HEK293 (cell line): ENCODE measurements at regions not wholly inside any gene's neighbourhood (a gene's known extent, or its start where the extent isn't known, plus 50 kb on each side); places are given as distances from the start of the nearest gene placed in this dataset.
A peak's percentile ranks its signal among the peaks of the same experiment; 100 is the strongest.

Experiments used
- CTCF ChIA-PET: fragments of 350-600 bp; formaldehyde crosslinking; extraction: SDS; loops from one replicate; lab custom pipeline; 2021; ENCODE audit warnings: antibody characterized with exemption; lab: Yijun Ruan, JAX
- POLR2A ChIA-PET: fragments of 300-600 bp; formaldehyde crosslinking; extraction: SDS; loops from one replicate; lab custom pipeline; 2020; ENCODE audit warnings: antibody characterized with exemption, inconsistent platforms; lab: Yijun Ruan, JAX
- H3K27ac ChIP-seq: fragments of 200-500 bp; sonication (Bioruptor generic); 2 replicates; pipeline ENCODE4 v1.5.1; 2014; ENCODE audit warnings: low read depth, low read length, control low read depth, inconsistent platforms; ENCODE audit errors: extremely low read depth
- H3K36me3 ChIP-seq, 2 experiments: fragments of 200-500 bp in 1 of 2; sonication (Bioruptor generic) in 1 of 2; 1 replicate in 1 of 2; 2 replicates in 1 of 2; pipeline ENCODE4 v1.5.1; 2014 to 2017; ENCODE audit warnings: inconsistent platforms in 2 of 2, low read length in 2 of 2; ENCODE audit not compliant: control insufficient read depth in 2 of 2, insufficient read depth in 1 of 2
- H3K4me1 ChIP-seq: fragments of 200-500 bp; sonication (Bioruptor generic); 2 replicates; pipeline ENCODE4 v1.5.1; 2014; ENCODE audit warnings: mild to moderate bottlenecking, low read length, inconsistent platforms; ENCODE audit not compliant: control insufficient read depth, insufficient read depth
- H3K4me3 ChIP-seq: 2 replicates; pipeline ENCODE4 v1.5.1; 2011; ENCODE audit warnings: low read depth, mild to moderate bottlenecking, control low read depth, low read length, moderate library complexity
- H3K9me3 ChIP-seq: fragments of 200-500 bp; sonication (Bioruptor generic); 2 replicates; pipeline ENCODE4 v1.5.1; 2014; ENCODE audit warnings: low read depth, low read length, inconsistent platforms; ENCODE audit not compliant: control insufficient read depth, insufficient read depth
- PRDM4 ChIP-seq: fragments of 450-650 bp; formaldehyde crosslinking; IDR thresholded peaks from 2 replicates; pipeline ENCODE4 v1.5.1; 2017; ENCODE audit warnings: missing biosample characterization, missing genetic modification characterization
- REPIN1 ChIP-seq: fragments of 450-650 bp; formaldehyde crosslinking; IDR thresholded peaks from 2 replicates; pipeline ENCODE4 v1.5.1; 2017; ENCODE audit warnings: missing biosample characterization, missing genetic modification characterization, low read depth
- REST ChIP-seq: fragments of 450-650 bp; formaldehyde crosslinking; IDR thresholded peaks from 2 replicates; pipeline ENCODE4 v1.5.1; 2016; ENCODE audit warnings: missing biosample characterization, missing genetic modification characterization
- ZFP69B ChIP-seq: fragments of 450-650 bp; formaldehyde crosslinking; IDR thresholded peaks from 2 replicates; pipeline ENCODE4 v1.5.1; 2016; ENCODE audit warnings: missing biosample characterization, missing genetic modification characterization
- ZNF132 ChIP-seq: fragments of 450-650 bp; formaldehyde crosslinking; IDR thresholded peaks from 2 replicates; pipeline ENCODE4 v1.5.1; 2017; ENCODE audit warnings: missing biosample characterization, missing genetic modification characterization, borderline replicate concordance
- ZNF148 ChIP-seq: fragments of 450-650 bp; formaldehyde crosslinking; IDR thresholded peaks from 2 replicates; pipeline ENCODE4 v1.5.0; 2017; ENCODE audit warnings: missing biosample characterization, missing genetic modification characterization, borderline replicate concordance
- ZNF16 ChIP-seq: fragments of 450-650 bp; formaldehyde crosslinking; IDR thresholded peaks from 2 replicates; pipeline ENCODE4 v1.5.1; 2016; ENCODE audit warnings: low read depth, missing biosample characterization, missing genetic modification characterization
- ZNF174 ChIP-seq: fragments of 450-650 bp; formaldehyde crosslinking; IDR thresholded peaks from 2 replicates; pipeline ENCODE4 v1.5.0; 2017; ENCODE audit warnings: missing biosample characterization, mild to moderate bottlenecking, missing genetic modification characterization
- ZNF18 ChIP-seq: fragments of 450-650 bp; formaldehyde crosslinking; IDR thresholded peaks from 2 replicates; pipeline ENCODE4 v1.5.1; 2016; ENCODE audit warnings: missing biosample characterization, missing genetic modification characterization
- ZNF184 ChIP-seq: fragments of 450-650 bp; IDR thresholded peaks from 2 replicates; pipeline ENCODE4 v1.5.1; 2018; ENCODE audit warnings: missing biosample characterization, mild to moderate bottlenecking, missing genetic modification characterization
- ZNF211 ChIP-seq: fragments of 450-650 bp; formaldehyde crosslinking; IDR thresholded peaks from 2 replicates; pipeline ENCODE4 v1.5.1; 2016; ENCODE audit warnings: low read depth, missing biosample characterization, missing genetic modification characterization
- ZNF239 ChIP-seq: fragments of 450-650 bp; formaldehyde crosslinking; IDR thresholded peaks from 2 replicates; pipeline ENCODE4 v1.5.1; 2016; ENCODE audit warnings: missing biosample characterization, missing genetic modification characterization
- ZNF292 ChIP-seq: fragments of 450-650 bp; formaldehyde crosslinking; IDR thresholded peaks from 2 replicates; pipeline ENCODE4 v1.5.1; 2016; ENCODE audit warnings: low read depth, missing biosample characterization, missing genetic modification characterization, borderline replicate concordance
- ZNF37A ChIP-seq: fragments of 450-650 bp; IDR thresholded peaks from 2 replicates; pipeline ENCODE4 v1.5.1; 2018; ENCODE audit warnings: missing biosample characterization, missing genetic modification characterization
- ZNF621 ChIP-seq: fragments of 450-650 bp; formaldehyde crosslinking; IDR thresholded peaks from 2 replicates; pipeline ENCODE4 v1.5.1; 2017; ENCODE audit warnings: missing biosample characterization, missing genetic modification characterization
- ZNF76 ChIP-seq: fragments of 450-650 bp; formaldehyde crosslinking; IDR thresholded peaks from 2 replicates; pipeline ENCODE4; 2016; ENCODE audit warnings: low read depth, missing biosample characterization, missing genetic modification characterization, borderline replicate concordance
- ZSCAN18 ChIP-seq: fragments of 450-650 bp; formaldehyde crosslinking; IDR thresholded peaks from 2 replicates; pipeline ENCODE4 v1.5.1; 2016; ENCODE audit warnings: missing biosample characterization, missing genetic modification characterization
- ZSCAN23 ChIP-seq: fragments of 450-650 bp; formaldehyde crosslinking; IDR thresholded peaks from 2 replicates; pipeline ENCODE4 v1.5.1; 2016; ENCODE audit warnings: missing biosample characterization, missing genetic modification characterization
- TF ChIP-seq, protein P1 (sequence below): fragments of 450-650 bp; formaldehyde crosslinking; IDR thresholded peaks from 2 replicates; pipeline ENCODE4 v1.5.1; 2016; ENCODE audit warnings: missing biosample characterization, missing genetic modification characterization

DNA sequence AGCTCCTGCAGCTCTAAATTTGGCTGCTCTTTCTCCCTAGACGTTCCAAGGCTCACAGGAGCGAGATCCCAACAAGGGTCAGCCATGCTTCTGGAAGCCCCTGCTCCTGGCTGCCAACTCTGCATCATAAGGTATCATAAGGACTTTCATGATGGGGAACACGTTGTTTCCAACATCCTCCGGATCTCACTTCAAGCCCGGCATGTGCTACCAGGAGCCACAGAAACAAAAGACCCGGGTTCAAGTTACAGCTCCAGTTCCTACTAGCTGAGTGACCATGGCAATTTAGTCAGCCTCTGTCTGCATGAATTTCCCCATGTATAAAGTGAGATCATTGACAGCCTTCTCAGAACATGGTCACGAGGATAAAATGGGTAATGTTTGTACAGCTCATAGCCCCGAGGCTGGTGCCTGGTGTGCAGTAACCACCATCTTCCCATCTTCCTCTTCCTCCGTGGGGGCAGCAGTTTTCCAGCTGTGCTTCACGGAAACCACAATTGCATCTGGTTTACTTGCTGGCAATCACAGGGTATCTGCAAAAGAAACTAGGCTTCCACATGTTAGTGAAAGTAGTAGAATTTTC is 209.0 kb upstream of the ECI2 start (continued):
- TF ChIP-seq PRDM4 (no peak), ZNF18 (tag by site-specific recombination) (0 out of 2 replicates have a peak, but pooled peaks have one; percentile 15), ZNF211 (tag by site-specific recombination) (no peak), ZNF76 (no peak), ZNF239 (tag by site-specific recombination) (no peak), ZSCAN23 (no peak), ZFP69B (peak; percentile 18; the same call in 1 of the 2 replicates), ZNF37A (no peak), REPIN1 (tag by site-specific recombination) (no peak), ZSCAN18 (tag by site-specific recombination) (no peak)

DNA sequence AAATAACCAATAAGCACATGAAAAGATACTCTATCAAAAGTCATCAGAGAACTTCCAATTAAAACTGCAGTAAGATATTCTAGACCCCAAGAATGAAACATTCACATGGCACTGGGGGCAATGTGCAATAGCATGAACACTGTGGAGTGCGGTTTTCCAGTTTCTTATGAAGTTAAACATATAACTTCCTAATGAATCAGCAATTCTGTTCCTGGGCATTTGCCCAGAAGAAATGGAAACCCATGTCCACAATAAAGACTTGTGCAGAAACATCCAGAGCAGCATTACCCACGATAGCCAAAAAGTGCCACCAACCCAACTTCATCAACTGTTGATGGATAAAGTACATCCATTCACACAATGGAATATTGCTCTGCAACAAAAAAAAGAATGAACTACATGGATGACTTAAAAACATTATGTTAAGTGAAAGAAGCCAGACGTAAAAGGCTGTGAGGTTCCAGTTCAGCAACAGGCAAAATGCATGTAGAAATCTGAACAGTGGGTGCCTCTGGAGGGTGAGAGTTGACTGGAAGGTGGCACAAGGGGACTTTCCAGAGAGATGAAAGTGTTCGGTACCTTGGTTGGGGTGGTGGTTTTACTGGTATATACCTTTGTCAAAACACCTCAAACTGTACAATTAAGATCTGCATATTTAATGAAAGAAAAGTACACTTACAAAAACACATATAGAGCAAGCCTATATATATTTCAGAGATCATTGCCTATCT is 207.2 kb upstream of the ECI2 start:
- no peak overlapping the region for H3K27ac ChIP-seq
- POLR2A ChIA-PET, result no interaction called here
- no peaks in the 10 kb centered on the region for H3K9me3 ChIP-seq

More for the DNA sequence above, 207.2 kb upstream of the ECI2 start:
- TF ChIP-seq ZNF174 (no peak), ZNF184 (tag by site-specific recombination) (no peak), ZNF16 (tag by site-specific recombination) (no peak), ZNF292 (tag by site-specific recombination) (no peak), ZNF132 (tag by site-specific recombination) (no peak), ZNF621 (tag by site-specific recombination) (no peak), ZNF148 (tag by site-specific recombination) (no peak), REST (no peak)
- TF ChIP-seq, protein P1, sequence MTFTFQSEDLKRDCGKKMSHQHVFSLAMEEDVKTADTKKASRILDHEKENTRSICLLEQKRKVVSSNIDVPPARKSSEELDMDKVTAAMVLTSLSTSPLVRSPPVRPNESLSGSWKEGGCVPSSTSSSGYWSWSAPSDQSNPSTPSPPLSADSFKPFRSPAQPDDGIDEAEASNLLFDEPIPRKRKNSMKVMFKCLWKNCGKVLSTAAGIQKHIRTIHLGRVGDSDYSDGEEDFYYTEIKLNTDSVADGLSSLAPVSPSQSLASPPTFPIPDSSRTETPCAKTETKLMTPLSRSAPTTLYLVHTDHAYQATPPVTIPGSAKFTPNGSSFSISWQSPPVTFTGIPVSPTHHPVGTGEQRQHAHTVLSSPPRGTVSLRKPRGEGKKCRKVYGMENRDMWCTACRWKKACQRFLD (tag by site-specific recombination), result no peak
- TF ChIP-seq, all 188 proteins: peak for 0
- no peak overlapping the region for H3K4me3 ChIP-seq
- CTCF ChIA-PET, result interaction anchor here (0.9 kb wide), 1 partner anchor 10 kb away, joined by 3 read pairs; no protein-coding TSS in a partner anchor
- peaks cover 8% of the 10 kb centered on the region; the same call in 1 of the 2 replicates for H3K4me1 ChIP-seq
- no peaks in the 10 kb centered on the region for H3K36me3 ChIP-seq
